GM12892 (cell line): ENCODE measurements at regions not wholly inside any gene's neighbourhood (a gene's known extent, or its start where the extent isn't known, plus 50 kb on each side); places are given as distances from the start of the nearest gene placed in this dataset.

Source experiments
- DNase-seq: peaks from one replicate; pipeline ENCODE4 v3.0.0; 2011; ENCODE audit not compliant: insufficient read length
- FAIRE-seq: peaks from 2 replicates; lab custom pipeline; 2011; peaks lifted over from hg19 to GRCh38; lab: Jason Lieb, UNC
- POLR2A ChIP-seq: IDR thresholded peaks from 2 replicates; pipeline ENCODE4 v1.6.1; 2011; ENCODE audit warnings: low read depth, low read length, control low read depth
- POLR2AphosphoS5 ChIP-seq: IDR thresholded peaks from 2 replicates; pipeline ENCODE4 v1.6.1; 2011; ENCODE audit warnings: low read depth, low read length, control low read depth
- TAF1 ChIP-seq: IDR thresholded peaks from 2 replicates; pipeline ENCODE4 v1.6.1; 2011; ENCODE audit warnings: low read depth, mild to moderate bottlenecking, control low read depth, low read length, borderline replicate concordance

DNA sequence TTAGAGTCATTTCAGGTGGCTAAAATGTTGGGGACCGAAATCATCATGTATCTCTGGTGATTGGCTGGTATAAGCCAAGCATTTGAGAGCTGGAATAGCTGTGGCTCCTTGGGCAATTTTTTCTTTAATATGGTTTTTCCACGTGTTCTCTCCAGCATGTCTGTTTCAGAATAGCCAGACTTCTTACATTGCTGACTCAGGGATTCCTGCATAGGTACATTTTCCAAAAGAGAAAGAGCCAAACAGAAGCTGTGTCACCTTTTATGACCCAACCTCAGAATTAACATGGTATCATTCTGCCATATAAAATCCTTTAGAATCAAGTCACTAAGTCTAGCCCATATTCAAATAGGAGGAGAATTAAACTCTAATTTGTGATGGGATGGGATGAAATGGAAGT lies 74.8 kb upstream of the TSLP start:
- FAIRE-seq, result no peak
- TF ChIP-seq POLR2A (no peak), POLR2AphosphoS5 (no peak), TAF1 (no peak)
- DNase-seq, result no peak

DNA sequence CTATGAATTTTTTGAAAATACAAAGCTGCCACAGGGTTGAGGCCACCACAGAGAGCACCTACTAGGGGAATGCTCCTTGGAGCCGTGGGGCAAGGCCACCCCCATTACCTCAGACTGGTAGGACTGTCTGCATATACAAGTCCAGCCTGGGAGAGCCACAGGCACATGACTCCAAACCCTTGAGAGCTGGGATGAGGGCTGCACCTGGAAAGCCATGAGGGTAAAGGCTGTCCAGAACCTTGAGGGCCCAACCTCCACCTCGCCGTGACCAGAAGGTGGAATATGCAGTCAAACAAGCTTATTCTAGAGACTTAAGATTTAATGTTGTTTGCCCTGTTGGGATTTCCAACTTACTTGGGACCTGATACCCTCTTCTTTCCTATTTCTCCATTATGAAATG lies 69.5 kb upstream of the TSLP start:
- DNase-seq (no peak), FAIRE-seq (no peak)
- TF ChIP-seq POLR2A, result no peak
- TF ChIP-seq POLR2AphosphoS5, result no peak
- TF ChIP-seq TAF1, result no peak

GRCh38 chr5:111003623-111004022 lies 67.9 kb upstream of the TSLP start:
- DNase-seq (no peak), FAIRE-seq (no peak)
- TF ChIP-seq POLR2AphosphoS5 (no peak), POLR2A (no peak), TAF1 (no peak)

- DNase-seq (no peak), FAIRE-seq (no peak)
- TF ChIP-seq TAF1 (no peak), POLR2AphosphoS5 (no peak), POLR2A (no peak)
These were observed 67.2 kb upstream of the TSLP start for GRCh38 chr5:111004291-111004690.

- TF ChIP-seq POLR2A, result no peak
- DNase-seq (no peak), FAIRE-seq (no peak)
These were observed 60.7 kb upstream of the TSLP start for GRCh38 chr5:111010783-111011182.

GRCh38 chr5:111013011-111013410 lies 58.5 kb upstream of the TSLP start:
- TF ChIP-seq TAF1, result no peak
- TF ChIP-seq POLR2A, result no peak
- TF ChIP-seq POLR2AphosphoS5, result no peak
- no peak for DNase-seq
- FAIRE-seq, result no peak

DNA sequence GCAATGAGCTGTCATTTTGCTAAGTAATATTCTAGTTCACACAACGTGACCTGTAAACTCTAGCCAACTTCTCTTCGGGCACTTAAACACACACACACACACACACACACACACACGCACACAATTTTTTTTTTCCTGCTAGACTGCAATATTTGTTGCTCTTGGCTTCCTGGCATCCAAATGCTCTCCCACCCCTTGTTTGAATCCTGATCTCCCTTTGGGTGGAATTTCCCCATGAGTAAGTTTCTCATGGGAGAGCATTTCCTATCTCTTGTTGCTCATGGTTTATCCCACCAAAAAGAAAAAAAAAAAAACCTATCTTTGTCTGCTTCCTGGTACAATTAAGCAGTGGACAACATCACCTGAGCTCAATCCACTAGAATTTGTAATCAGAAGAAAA lies 54.7 kb upstream of the TSLP start:
- DNase-seq, result no peak
- no peak for TF ChIP-seq TAF1
- no peak for TF ChIP-seq POLR2A
- FAIRE-seq, result no peak

DNA sequence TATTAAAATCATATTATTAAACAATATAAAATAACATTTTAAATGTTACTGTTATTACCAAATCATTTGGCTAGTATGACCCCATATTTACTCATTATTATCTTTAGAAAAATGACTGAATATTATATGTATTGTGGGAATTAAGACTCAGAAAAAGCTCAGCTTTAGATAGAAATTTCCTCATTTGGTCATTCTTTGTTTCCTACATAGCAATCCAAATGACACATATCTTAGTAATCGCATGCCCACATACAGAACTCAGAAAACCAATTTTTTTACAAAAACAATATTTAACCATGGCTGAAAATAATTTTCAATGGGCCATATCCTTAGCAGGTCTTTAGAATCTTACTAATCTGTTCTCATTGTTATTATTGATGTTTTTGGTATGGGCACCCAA lies 53.8 kb upstream of the TSLP start:
- DNase-seq (no peak), FAIRE-seq (no peak)
- no peak for TF ChIP-seq POLR2A
- TF ChIP-seq TAF1, result no peak
- TF ChIP-seq POLR2AphosphoS5, result no peak
